ENCODE measurements at regions not wholly inside any gene's neighbourhood (a gene's known extent, or its start where the extent isn't known, plus 50 kb on each side); places are given as distances from the start of the nearest gene placed in this dataset.

GRCh38 chr10:2223548-2224320, 486.4 kb upstream of the ADARB2 start:
- Mint-ChIP-seq H3K9me3 (ENCODE audit: low read depth) (no peaks in the 10 kb centered on the region), H3K36me3 (ENCODE audit: insufficient read depth) (no peaks in the 10 kb centered on the region), H3K4me1 (ENCODE audit: low read depth) (peaks cover 5% of the 10 kb centered on the region), H3K27ac (no peak overlapping the region), H3K27me3 (no peaks in the 10 kb centered on the region), H3K4me3 (ENCODE audit: low read depth) (no peak overlapping the region)
- TF ChIP-seq CTCF (IDR thresholded peaks at IDR 0.05; ENCODE audit: unreplicated experiment), result no peak
- DNase-seq (ENCODE audit: low spot score, unreplicated experiment), result no peak

- H3K4me1 Mint-ChIP-seq (ENCODE audit: low read depth), result peaks cover 1% of the 10 kb centered on the region
- H3K27me3 Mint-ChIP-seq, result no peaks in the 10 kb centered on the region
- no peak for DNase-seq (ENCODE audit: low spot score, unreplicated experiment)
- H3K4me3 Mint-ChIP-seq (ENCODE audit: low read depth), result no peak overlapping the region
- H3K27ac Mint-ChIP-seq, result no peak overlapping the region
- no peak for TF ChIP-seq CTCF (IDR thresholded peaks at IDR 0.05; ENCODE audit: unreplicated experiment)
- H3K36me3 Mint-ChIP-seq (ENCODE audit: insufficient read depth), result no peaks in the 10 kb centered on the region
- no peaks in the 10 kb centered on the region for H3K9me3 Mint-ChIP-seq (ENCODE audit: low read depth)
Measured at GRCh38 chr10:2222631-2223030, 485.3 kb upstream of the ADARB2 start.

GRCh38 chr10:2214805-2215204, 477.5 kb upstream of the ADARB2 start:
- no peak for TF ChIP-seq CTCF (IDR thresholded peaks at IDR 0.05; ENCODE audit: unreplicated experiment)
- no peak for DNase-seq (ENCODE audit: low spot score, unreplicated experiment)
- no peaks in the 10 kb centered on the region for H3K27me3 Mint-ChIP-seq
- no peak overlapping the region for H3K4me3 Mint-ChIP-seq (ENCODE audit: low read depth)
- H3K36me3 Mint-ChIP-seq (ENCODE audit: insufficient read depth), result no peaks in the 10 kb centered on the region
- H3K9me3 Mint-ChIP-seq (ENCODE audit: low read depth), result no peaks in the 10 kb centered on the region
- no peak overlapping the region for H3K27ac Mint-ChIP-seq
- H3K4me1 Mint-ChIP-seq (ENCODE audit: low read depth), result peaks cover 31% of the 10 kb centered on the region

- H3K27me3 Mint-ChIP-seq, result no peaks in the 10 kb centered on the region
Measured at GRCh38 chr10:2214092-2214491, 476.8 kb upstream of the ADARB2 start.

GRCh38 chr10:2212244-2212834, 475.0 kb upstream of the ADARB2 start:
- Mint-ChIP-seq H3K36me3 (ENCODE audit: insufficient read depth) (no peaks in the 10 kb centered on the region), H3K27ac (no peak overlapping the region)
- TF ChIP-seq CTCF (IDR thresholded peaks at IDR 0.05; ENCODE audit: unreplicated experiment), result no peak

More at GRCh38 chr10:2214092-2214491, 476.8 kb upstream of the ADARB2 start:
- TF ChIP-seq CTCF (IDR thresholded peaks at IDR 0.05; ENCODE audit: unreplicated experiment), result no peak
- DNase-seq (ENCODE audit: low spot score, unreplicated experiment), result no peak
- H3K4me3 Mint-ChIP-seq (ENCODE audit: low read depth), result no peak overlapping the region
- H3K36me3 Mint-ChIP-seq (ENCODE audit: insufficient read depth), result no peaks in the 10 kb centered on the region
- no peaks in the 10 kb centered on the region for H3K9me3 Mint-ChIP-seq (ENCODE audit: low read depth)
- H3K27ac Mint-ChIP-seq, result no peak overlapping the region
- peaks cover 37% of the 10 kb centered on the region for H3K4me1 Mint-ChIP-seq (ENCODE audit: low read depth)

More at GRCh38 chr10:2212244-2212834, 475.0 kb upstream of the ADARB2 start:
- peaks cover 5% of the 10 kb centered on the region for H3K9me3 Mint-ChIP-seq (ENCODE audit: low read depth)
- H3K4me3 Mint-ChIP-seq (ENCODE audit: low read depth), result no peak overlapping the region
- no peaks in the 10 kb centered on the region for H3K27me3 Mint-ChIP-seq
- DNase-seq (ENCODE audit: low spot score, unreplicated experiment), result no peak
- peaks cover 37% of the 10 kb centered on the region for H3K4me1 Mint-ChIP-seq (ENCODE audit: low read depth)
